GM19035 (cell line): ENCODE measurements at regions not wholly inside any gene's neighbourhood (a gene's known extent, or its start where the extent isn't known, plus 50 kb on each side); places are given as distances from the start of the nearest gene placed in this dataset.
"Not testable (repeated sequence)": the region's sequence is repeated elsewhere in the genome, so short reads cannot be mapped to it uniquely, and the experiment has no call there.

Source experiments
- ATAC-seq: cut with Tn5 transposase; IDR thresholded peaks from one replicate; pipeline ENCODE4 v1.9.1; 2021; ENCODE audit not compliant: unreplicated experiment

DNA sequence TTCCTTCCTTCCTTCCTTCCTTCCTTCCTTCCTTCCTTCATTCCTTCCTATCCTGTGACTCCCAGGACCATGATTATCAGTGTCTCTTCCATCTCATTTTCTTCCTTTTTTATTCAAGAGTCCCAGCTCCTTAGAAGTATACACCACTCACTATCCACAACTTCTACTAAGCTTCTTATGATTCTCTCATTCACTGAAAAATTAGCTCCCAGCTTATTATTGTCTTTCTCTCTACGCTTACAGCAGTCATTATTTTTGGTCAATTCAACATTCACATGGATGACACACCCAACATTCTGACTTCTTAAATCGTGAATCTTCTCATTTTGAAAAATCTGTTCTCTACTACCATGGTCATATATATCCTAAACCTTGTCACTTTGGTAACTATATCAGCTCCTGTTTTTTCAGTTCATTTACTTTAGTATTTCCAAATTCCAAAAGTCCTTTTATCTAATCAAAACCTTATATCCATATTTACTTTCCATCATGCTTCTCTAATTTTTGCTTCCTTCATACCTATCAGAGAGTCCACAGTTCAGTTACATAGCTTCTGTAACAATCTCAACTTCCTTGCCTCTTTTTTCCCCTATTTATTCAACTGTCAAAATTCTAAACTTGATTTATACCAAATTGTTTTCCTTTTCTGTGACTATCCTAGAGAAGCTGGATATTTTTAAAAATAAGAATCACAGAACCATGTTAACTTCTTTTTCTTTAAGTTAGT lies 677.5 kb downstream of the RAPGEF2 start:
- no peak for ATAC-seq

DNA sequence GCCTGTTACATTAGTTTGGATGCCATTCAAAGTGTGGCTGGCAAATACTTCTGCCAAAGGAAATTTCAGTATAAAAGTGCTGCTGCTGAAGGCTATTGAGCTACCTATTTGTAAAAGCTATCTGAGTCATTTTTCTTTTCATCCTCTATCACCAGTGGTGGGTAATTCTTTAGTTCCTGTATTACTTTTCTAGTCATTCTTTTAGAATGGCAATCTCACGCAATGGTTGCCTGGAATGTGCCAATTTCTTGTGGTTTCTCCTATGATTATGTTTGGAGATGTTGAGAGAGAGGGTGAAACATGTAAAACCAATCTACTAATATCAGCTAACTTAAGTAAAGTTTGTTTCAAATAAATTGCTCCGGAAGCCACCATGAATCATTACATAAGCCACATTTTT lies 685.0 kb downstream of the RAPGEF2 start:
- no peak for ATAC-seq

DNA sequence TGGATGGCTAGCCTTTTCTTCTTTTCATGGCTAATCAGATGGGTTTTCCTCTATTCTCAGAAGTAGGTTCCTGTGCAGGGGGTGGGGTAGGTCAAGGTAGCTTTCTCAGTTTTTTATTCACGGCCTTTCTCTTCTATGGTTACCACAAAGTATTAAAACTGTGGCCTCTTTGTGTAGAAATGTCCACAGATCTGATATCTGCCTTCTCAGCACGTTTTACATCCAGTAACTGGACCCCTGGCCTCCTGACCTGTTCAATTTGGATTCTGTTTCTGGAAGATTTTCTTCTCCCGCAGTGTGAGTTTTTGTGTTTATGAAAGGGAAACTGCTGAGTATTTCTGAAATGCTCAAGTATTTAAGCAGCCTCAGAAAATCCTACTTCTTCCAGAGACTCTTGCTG lies 688.5 kb downstream of the RAPGEF2 start:
- no peak for ATAC-seq

DNA sequence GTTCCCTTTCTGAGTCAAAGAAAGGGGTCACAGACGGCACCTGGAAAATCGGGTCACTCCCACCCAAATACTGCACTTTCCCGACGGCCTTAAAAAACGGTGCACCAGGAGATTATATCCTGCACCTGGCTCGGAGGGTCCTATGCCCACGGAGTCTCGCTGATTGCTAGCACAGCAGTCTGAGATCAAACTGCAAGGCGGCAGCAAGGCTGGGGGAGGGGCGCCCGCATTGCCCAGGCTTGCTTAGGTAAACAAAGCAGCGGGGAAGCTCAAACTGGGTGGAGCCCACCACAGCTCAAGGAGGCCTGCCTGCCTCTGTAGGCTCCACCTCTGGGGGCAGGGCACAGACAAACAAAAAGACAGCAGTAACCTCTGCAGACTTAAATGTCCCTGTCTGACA lies 701.7 kb downstream of the RAPGEF2 start:
- ATAC-seq, result not testable (repeated sequence)

DNA sequence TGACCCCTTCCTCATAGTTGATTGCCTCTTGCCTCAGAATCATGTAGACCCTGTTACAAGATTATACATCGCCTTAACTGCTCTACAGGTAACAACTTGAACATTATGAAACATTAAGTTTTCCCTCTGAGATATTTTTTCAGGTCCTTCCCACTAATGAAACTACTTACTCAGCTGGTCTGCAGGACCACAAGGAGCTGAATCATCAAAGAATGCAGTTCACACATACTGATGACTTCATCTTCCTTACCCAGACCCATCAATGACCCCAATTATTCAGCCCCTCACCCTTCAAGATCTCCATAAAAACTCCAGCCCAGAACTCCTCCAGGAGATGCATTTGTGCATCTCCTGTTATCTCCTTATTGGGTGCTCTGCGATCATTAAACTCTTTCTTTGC lies 720.9 kb downstream of the RAPGEF2 start:
- ATAC-seq, result no peak

DNA sequence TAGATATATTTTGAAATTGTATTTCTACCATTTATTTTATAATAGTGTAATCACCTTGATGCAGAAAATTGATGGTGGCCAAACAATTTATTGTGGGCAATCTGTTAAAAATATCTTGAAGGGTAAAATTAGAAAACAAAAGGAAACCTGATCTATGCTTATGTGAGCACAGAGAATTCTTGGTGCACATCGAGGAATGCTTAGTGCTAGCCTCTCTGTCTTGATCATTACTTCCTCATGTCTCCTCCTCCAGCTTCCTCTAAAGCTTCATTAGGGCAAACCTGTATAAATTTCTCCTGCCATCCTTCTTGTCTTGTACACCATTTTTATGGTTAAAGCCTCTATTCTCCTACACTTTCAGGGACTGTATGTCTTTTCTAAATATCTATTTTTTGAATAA lies 725.8 kb downstream of the RAPGEF2 start:
- ATAC-seq, result no peak

DNA sequence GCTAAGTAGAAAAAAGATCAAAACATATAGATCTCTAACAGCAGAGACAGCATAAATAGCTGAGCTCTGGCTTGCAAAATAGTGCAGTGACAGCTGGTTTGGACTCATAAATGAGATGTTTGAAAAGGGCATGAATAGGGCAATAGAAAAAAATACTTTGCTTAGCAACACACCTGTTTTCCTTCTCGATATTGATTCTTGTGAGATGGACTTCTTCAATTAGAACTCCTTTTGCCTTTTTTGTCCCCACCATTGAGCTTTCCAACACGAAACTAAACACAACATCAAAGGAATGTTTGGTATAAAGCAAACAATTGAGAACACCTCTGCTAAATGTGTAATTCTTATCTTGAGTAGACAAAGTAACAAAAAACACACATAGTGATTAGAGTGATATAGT lies 726.3 kb downstream of the RAPGEF2 start:
- no peak for ATAC-seq

DNA sequence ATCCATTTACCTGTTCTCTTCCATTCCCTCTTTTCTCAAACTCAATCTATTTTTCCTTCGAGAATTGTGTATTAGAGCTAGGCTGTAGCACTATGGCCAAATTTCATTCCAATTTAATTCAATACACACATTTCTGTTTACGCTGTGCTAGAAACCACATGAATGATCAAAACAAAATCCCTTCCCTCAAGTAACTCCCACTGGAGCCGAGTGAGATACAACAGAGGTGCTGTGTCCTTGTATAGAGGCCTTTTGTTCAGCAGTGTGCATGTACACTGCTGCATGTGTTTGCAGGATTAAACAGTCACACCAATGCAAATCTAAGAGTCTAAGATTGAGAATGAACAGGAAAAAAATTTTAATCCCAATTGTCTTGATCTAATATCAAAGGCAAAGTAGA lies 734.2 kb downstream of the RAPGEF2 start:
- no peak for ATAC-seq

DNA sequence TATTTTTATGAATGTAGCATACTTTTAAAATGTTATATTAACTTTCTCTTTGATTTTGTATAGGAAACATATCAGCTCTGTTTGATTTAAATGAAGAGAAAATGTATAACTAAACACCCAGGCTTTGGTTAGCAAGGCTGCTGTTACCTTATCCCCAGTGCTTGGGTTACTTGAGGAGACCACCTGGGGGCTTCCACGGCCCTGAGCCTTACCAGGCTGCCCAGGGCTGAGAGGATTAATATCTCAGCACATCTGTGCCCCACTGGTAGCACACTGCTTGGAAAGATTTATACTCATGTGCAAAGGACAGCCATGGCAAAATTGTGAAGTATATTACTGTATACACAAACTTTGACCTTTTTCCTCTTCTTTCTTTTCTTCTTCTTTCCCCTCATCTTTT lies 752.9 kb downstream of the RAPGEF2 start:
- ATAC-seq, result no peak

DNA sequence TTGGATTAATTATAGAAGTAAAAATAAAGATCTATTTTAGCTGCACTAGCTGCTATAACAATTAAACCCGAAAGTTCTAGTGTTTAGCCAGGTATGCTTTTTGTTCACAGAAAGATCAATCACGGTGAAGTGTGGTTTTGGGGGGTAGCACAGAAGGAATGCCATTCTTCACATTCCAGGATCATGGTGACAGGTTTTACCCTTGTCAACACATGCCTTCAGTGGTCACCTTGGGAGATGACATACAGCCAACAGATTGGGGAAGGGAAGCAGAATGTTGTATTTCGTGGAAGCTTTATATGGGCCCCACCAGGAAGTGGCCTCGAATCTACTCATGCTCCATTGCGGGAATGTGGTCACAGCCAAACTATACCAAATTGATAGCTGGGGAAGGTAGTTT lies 753.6 kb downstream of the RAPGEF2 start:
- no peak for ATAC-seq

DNA sequence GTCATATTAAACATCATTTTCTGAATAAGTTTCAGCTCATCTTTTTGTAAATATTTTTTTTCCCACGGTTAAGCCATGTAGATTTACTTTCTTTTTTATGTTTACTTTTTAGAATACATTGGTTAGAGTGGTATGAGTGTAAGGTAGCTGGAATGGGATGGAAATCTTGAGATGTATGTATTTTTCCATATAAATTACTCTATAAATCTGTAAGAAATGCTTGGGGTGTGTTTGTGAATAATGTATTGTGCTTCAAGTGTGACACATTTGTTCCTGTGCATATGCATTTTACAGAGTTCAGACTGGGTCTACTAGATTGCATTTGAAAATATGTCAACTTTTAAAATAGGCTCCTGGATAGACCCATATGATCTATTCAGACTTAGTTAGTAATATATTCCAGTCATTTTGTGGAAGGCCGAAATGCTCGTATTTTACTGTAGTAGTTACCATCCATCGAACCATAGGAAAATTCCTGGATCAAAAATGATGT lies 756.8 kb downstream of the RAPGEF2 start:
- ATAC-seq, result no peak

DNA sequence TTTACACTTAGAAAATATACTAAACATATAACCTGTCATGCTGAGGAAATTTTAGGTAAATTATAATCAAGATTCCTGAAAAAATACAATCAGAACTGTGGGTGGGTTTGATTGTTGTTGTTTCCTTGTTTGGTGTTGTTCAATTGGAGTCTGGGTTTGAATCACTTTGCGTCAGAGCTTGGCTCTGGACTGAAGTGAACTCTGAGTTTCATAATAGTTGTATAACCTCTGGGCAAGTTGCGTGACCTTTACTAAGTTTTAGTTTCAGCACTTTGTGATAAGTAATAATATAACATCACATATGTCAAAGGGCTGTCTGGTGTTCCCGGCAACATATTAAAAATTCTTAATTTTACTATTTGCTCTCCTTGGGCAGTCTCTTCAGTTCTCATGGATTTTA lies 758.1 kb downstream of the RAPGEF2 start:
- no peak for ATAC-seq

DNA sequence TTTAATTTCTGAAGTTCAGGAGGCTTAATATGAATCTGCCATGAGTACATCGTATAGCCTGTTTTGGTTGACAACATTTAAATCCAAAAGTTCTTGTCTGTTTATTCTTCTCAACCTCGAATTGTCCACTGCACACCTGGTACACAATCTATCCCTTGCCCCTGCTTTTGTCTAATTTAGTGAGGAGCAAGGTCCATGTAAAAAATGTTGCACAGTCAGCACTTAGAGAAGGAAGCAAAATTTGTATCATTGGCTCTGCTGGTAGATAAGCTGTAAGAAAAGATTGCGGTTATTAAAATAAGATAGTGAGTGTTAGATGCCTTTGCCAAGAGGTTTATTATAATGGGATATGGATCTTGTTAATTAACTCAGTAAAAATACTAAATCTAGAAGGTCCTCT lies 761.5 kb downstream of the RAPGEF2 start:
- ATAC-seq, result no peak

DNA sequence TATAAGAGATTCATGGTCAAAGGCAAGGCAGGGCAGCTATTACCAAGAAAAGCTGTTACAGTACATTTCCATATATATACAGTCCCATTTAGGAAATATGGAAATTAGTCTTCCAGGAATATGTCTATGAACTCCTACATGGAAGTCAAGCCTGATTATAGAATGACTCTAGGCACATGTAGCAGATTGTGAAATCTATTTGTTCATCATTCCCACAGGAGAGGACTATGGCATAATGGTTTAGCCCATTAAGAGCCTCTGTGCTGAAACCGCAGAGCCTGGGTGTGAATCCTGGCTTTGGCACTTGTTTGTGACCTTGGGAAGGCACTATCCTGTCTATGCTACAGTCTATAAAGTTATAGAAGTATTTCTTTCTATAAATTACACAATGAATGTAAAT lies 764.8 kb downstream of the RAPGEF2 start:
- ATAC-seq, result no peak

DNA sequence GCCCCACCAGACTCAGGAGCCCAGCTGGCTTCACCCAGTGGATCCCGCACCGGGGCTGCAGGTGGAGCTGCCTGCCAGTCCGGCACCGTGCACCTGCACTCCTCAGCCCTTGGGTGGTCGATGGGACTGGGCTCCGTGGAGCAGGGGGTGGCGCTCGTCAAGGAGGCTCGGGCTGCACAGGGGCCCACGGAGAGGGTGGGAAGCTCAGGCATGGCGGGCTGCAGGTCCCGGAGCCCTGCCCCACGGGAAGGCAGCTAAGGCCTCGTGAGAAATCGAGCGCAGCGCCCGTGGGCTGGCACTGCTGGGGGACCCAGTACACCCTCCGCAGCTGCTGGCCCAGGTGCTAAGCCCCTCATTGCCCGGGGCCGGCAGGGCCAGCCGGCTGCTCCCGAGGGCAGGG lies 766.1 kb downstream of the RAPGEF2 start:
- ATAC-seq, result not testable (repeated sequence)

DNA sequence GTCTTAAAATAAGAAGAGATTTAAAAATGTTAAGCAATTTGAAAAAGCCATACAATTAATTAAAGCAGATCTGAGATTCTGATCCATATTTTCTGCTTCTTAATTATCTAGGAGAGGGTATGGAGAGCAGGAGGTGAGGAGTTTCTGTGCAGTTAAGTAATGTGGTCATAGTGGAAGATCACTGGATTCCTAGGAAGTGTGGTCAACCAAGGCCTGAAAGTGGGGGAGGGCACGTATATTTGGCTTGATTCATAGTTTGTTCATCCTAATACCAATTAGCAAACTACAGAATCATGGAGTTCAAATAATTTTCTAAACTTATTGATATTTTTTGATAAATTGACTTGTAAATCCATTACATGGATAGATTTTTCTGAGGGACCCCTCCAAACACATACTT lies 768.3 kb downstream of the RAPGEF2 start:
- ATAC-seq, result no peak

DNA sequence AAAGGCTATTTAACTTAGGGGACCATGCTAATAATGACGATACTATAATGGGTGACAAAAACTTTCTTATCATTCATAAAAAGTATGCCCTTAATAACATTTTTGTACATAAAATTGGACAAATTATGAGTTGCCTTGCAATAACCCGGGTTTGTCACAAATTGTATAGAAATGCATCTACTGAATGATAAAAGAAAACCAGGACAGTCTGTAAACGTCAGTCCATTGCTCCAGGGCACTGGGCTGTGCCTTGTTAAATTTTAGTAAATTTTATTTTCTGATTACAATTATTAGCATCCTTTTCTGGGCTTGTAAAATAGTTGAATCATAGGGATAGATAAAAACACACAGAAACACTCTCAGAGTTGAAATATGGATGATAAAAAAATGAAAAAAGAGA lies 778.3 kb downstream of the RAPGEF2 start:
- no peak for ATAC-seq

DNA sequence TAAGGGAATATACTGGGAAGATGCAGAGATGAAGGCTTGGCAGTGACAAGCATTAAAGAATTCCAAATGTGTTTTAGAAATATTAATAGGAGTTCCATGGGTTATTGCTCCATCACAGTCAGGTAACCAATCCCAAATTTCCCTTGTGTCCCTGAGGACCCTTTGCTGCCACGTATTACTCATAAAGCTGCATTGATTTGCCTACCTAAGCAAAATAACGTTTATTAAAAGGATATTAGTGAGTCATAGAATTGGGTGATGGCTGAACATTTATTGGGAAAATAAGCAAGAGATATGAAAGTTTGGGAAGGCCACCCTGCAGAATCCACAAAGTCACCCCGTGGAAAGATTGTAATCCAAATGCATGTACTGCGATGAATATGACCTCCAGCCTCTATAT lies 782.1 kb downstream of the RAPGEF2 start:
- no peak for ATAC-seq

DNA sequence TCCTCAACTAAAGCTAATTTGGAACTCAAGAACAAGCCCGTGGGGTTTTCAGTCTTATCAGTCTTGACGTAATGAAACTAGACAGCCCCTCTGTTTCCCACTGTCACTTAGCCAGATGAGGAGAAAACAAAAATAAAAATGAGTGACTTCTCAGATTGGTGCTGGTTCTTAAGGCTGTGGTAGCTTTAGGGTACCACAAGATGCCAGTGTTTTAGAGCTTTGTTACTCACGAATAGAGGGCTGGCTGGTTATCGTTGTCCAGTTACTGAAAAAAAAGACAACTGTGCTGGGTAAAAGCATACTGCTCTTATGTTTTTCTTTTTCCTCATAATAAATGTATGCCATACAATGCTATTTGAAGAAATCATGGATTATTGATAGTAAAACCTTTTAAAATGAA lies 796.7 kb downstream of the RAPGEF2 start:
- no peak for ATAC-seq

DNA sequence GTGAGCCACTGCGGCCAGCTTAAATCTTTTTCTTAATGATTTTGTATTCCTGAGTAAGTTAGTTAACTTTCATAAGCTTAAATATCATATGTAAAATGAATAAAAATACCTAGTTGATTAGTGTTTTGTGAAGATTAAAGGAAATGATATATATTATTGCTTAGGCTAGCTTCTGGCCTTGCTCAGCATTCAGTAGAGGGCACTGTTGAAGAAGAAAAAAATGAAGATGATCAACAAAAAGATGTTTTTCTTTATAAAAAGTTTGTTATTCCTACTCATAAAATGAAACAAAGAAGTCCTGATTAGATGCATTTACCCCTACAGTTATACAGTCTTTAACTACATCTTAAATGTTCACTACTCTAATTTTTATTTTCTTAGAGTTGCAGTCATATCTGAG lies 797.7 kb downstream of the RAPGEF2 start:
- no peak for ATAC-seq

DNA sequence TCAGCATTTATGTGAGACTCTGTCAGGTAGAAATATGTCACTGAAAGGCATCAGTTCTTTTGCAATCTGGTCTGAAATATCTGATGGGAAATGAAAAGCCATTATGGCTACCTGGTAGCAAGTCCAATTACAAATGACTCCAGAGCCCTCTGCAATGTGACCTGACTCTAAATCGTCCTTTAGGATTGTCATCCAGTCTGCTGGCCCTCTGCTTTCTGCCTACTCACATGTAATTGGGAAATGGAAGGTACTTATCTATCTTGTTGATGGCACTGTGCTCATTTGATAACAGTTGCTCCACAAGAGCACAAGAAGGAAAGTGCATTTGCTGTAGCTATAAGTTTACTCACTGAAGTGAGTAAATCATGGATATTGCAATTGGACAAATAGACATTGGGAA lies 799.8 kb downstream of the RAPGEF2 start:
- ATAC-seq, result no peak

DNA sequence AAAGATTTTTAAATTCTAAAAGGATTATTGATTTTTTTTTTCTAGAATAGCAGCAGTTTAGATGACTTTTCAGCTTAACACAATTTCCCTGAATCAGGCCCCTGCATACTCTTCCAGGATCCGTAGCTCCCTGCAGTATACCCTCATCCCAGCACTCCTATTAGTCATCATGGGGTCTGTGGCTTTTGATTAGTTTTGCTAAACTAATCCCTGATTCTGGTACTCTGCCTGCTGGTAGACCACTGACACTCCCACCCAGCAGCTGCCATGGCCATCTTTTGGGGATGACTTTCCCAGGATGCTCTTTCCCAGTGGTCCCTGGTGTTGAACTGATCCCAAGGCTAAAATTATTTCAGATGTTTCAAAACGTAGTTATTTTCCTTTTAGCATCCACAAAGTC lies 802.0 kb downstream of the RAPGEF2 start:
- no peak for ATAC-seq

DNA sequence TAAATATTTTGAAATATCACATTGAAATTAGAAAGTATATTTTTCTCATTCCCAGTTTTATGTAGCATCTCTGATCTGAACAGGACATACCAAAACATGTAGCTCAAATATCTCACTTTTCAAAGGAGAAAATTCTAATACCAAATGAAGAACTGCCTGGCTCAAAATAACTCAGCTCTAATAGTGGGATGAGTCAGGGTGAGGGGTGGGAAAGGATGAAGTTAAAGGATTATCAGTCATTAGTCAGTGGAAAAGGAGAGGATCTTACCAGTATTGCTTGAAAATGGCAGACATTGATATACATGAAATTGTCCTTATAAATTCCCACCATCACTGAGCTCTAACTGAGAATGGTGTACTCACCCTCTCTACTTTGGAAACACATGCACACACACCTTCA lies 803.2 kb downstream of the RAPGEF2 start:
- ATAC-seq, result no peak
